IPS DF 4.7 (cell line): ENCODE measurements at regions not wholly inside any gene's neighbourhood (a gene's known extent, or its start where the extent isn't known, plus 50 kb on each side); places are given as distances from the start of the nearest gene placed in this dataset.

Experiments used
- DNase-seq: peaks from one replicate; pipeline ENCODE4 v3.0.0-alpha.2; 2013; ENCODE audit warnings: low spot score; ENCODE audit errors: extremely low read depth

DNA sequence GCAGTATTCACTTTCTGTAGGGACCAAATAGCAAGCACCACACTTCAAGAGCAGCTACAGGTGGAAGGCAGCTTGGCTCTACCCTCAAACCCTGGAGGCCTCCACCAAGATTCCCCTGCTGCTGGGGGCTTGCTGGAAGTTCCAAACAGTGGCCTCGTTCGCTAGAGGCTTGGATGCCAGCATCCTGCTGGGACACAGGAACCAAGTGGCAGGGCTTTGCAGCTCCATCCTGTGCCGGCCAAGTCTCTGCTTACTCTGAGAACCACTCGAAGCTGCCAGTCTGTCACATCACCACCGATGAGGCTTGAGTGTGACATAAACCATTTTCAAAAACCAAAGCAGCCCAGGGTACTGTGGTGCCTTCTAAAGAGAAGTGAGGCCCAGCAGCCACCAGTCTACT, 69.2 kb upstream of the UNC5B start:
- no peak for DNase-seq

GRCh38 chr10:71143610-71144009, 68.8 kb upstream of the UNC5B start:
- no peak for DNase-seq

DNA sequence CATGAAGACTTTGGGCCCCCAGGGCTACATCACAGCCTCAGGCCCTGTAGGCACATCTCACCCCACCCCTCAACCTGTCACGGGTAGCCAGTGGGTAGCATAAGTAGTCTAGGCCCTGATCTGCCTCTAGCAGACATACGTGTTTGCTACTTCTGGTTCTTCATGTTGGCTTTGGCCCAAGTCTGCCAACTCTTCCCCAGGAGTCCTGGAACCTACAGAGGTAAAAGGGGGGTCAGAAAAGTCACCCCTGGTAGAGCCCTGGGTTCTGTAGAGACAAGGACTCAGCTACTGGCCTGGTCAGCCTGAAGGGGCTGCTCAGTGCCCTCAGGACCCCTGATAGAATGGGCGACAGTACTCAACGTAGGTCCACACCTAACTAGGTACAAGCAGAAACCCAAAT, 67.5 kb upstream of the UNC5B start:
- DNase-seq, result no peak

DNA sequence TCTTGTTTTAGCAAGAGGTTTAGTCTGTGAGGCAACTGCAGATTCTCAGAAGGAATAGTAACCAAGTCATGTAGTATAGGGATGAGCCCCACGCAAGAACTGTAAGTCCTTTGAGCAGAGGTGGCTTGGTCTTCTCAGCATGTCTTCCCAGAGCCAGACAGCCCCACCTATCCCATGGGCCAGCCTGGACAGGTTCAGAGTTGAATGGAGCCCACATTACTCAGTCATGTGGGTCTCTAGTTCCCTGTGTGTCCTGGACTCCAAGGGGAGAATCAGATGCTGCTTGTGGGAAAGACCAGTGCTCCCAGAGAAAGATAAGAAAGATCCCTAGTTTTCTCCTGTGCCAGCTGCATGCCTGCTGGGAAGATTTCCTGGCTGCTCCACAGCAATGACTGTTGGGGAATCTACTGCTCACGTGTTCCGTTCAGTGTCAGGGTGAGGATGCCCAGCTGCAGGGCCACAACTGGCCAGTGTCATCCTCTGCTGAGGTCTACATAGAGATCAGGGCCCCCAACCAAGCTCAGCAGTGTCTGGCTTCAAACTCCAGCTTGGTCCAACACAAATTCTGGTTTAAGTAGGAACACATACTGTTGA, 66.9 kb upstream of the UNC5B start:
- no peak for DNase-seq

GRCh38 chr10:71150796-71151195, 61.6 kb upstream of the UNC5B start:
- DNase-seq, result no peak

- DNase-seq, result no peak
These were observed 60.3 kb upstream of the UNC5B start for GRCh38 chr10:71152043-71152442.

DNA sequence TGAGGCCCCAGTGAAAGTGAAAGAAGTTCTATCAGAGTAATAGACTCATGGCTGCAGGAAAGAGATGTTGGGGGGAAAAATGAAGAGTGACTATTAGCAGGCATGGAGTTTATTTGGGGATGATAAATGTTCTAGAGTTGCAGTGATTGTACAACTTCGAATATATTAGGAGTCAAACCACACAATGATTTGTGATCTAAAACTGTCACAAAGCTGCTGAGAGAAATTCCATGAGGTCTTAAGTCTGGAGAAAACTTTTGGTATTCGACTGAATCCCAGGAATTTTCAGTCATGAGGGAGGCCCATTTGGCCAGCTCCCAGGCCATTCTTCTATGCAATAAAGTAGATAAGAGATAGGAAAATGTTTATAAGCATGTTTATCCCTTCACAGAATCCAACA, 55.9 kb upstream of the UNC5B start:
- no peak for DNase-seq

DNA sequence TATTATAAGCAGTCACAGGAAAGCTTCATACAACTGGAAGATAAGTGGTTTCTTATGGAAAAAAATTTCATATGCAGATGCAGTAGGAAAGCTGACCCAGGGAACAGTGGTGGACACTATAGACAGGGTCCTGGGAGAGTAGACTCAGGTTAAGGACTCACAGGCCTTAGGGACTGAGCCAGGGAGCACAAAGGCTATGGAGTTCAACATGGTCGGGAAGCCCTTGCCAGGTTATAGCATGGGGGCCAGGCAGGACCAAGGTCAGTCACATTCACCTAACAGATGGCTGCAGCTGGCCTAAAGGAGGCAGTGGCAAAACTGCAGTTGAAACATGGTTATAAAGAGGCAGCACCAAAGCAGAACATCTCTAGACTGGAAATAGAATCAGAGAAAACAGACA, 54.9 kb upstream of the UNC5B start:
- DNase-seq, result no peak

GRCh38 chr10:71158251-71158650, 54.1 kb upstream of the UNC5B start:
- no peak for DNase-seq

GRCh38 chr10:71158902-71159301, 53.5 kb upstream of the UNC5B start:
- DNase-seq, result no peak

GRCh38 chr10:71159892-71160291, 52.5 kb upstream of the UNC5B start:
- no peak for DNase-seq

DNA sequence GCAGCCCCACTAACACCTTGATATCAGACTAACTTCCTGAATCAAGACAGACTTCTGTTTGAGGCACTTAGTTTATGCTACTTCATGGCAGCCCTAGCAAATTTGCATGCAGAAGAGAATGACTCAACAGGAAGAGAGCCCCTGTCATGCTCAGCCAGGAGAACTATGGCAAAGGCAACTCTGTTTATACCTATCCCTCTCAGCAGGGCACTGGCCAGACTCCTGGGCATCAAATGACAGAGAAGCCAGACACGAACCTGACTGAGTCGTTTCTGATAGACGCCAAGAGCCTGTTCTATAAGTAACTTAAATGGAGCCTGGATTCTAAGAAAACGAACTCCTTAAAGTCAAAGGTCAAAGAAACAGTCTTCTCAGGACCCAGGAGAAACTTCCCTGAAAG, 50.9 kb upstream of the UNC5B start:
- DNase-seq, result no peak
